Liver (tissue), 8 donors: ENCODE measurements at regions not wholly inside any gene's neighbourhood (a gene's known extent, or its start where the extent isn't known, plus 50 kb on each side); places are given as distances from the start of the nearest gene placed in this dataset.

Experiments used
- DNase-seq: peaks from one replicate; pipeline ENCODE4 v3.0.0-alpha.2; 2017; ENCODE audit warnings: low spot score
- H3K27ac ChIP-seq, 2 donors: one replicate each; pipeline ENCODE4 v1.7.0; 2013; ENCODE audit warnings: inconsistent platforms in 2 of 2, low read length in 2 of 2, control low read depth in 1 of 2, low read depth in 1 of 2, mild to moderate bottlenecking in 1 of 2
- H3K27me3 ChIP-seq, 4 donors: one replicate each; pipeline versions ENCODE4 v1.6.1 to v1.7.0; 2013; ENCODE audit warnings: low read length in 3 of 4, inconsistent platforms in 1 of 4, mild to moderate bottlenecking in 1 of 4, moderate library complexity in 1 of 4; ENCODE audit not compliant: control insufficient read depth in 4 of 4, insufficient read depth in 4 of 4
- H3K36me3 ChIP-seq, 4 donors: one replicate each; pipeline versions ENCODE4 v1.6.1 to v1.7.0; 2013; ENCODE audit warnings: low read length in 3 of 4, mild to moderate bottlenecking in 3 of 4, low read depth in 1 of 4, moderate library complexity in 1 of 4; ENCODE audit not compliant: control insufficient read depth in 4 of 4, insufficient read depth in 3 of 4
- H3K4me1 ChIP-seq, 4 donors: one replicate each; pipeline versions ENCODE4 v1.6.1 to v1.7.0; 2013; ENCODE audit warnings: low read length in 3 of 4, mild to moderate bottlenecking in 3 of 4, moderate library complexity in 1 of 4; ENCODE audit not compliant: control insufficient read depth in 4 of 4, insufficient read depth in 4 of 4
- H3K4me3 ChIP-seq, 3 donors: one replicate each; pipeline versions ENCODE4 v1.6.1 to v1.7.0; 2013; ENCODE audit warnings: low read length in 3 of 3, control low read depth in 1 of 3, low read depth in 1 of 3, mild to moderate bottlenecking in 1 of 3
- H3K9ac ChIP-seq, 2 donors: one replicate each; pipeline ENCODE4 v1.7.0; 2013; ENCODE audit warnings: low read length in 2 of 2, mild to moderate bottlenecking in 2 of 2, moderate library complexity in 2 of 2, control low read depth in 1 of 2, low read depth in 1 of 2
- H3K9me3 ChIP-seq, 4 donors: one replicate each; pipeline versions ENCODE4 v1.6.1 to v1.7.0; 2013; ENCODE audit warnings: low read length in 3 of 4; ENCODE audit not compliant: control insufficient read depth in 4 of 4
- CTCF ChIP-seq: fragments of 150-350 bp; IDR thresholded peaks from 2 replicates; pipeline ENCODE4 v1.5.1; 2017; ENCODE audit warnings: improper control_type of control experiment, low read depth, low read length; ENCODE audit not compliant: missing input control
- EGR1 ChIP-seq, 2 donors: IDR thresholded peaks; 2 replicates each; pipeline ENCODE4 v1.6.1; 2016 to 2018; ENCODE audit warnings: antibody characterized with exemption in 2 of 2, low read depth in 2 of 2
- FOXA1 ChIP-seq: IDR thresholded peaks from 2 replicates; pipeline ENCODE4 v1.6.1; 2016; ENCODE audit warnings: antibody characterized with exemption
- FOXA2 ChIP-seq: IDR thresholded peaks from 2 replicates; pipeline ENCODE4 v1.6.1; 2016; ENCODE audit warnings: antibody characterized with exemption
- GABPA ChIP-seq, 2 donors: IDR thresholded peaks in 1 of 2; conservative IDR thresholded peaks in 1 of 2; 2 replicates each; pipeline ENCODE4 v1.6.1; 2016; ENCODE audit warnings: antibody characterized with exemption in 2 of 2, mild to moderate bottlenecking in 1 of 2, moderate library complexity in 1 of 2
- HNF4G ChIP-seq: IDR thresholded peaks from 2 replicates; pipeline ENCODE4 v1.6.1; 2016; ENCODE audit warnings: antibody characterized with exemption
- JUND ChIP-seq, 2 donors: IDR thresholded peaks; 2 replicates each; pipeline ENCODE4 v1.6.1; 2016; ENCODE audit warnings: antibody characterized with exemption in 2 of 2
- MAX ChIP-seq: IDR thresholded peaks from 2 replicates; pipeline ENCODE4 v1.6.1; 2016; ENCODE audit warnings: antibody characterized with exemption
- NR2F2 ChIP-seq: IDR thresholded peaks from 2 replicates; pipeline ENCODE4 v1.6.1; 2016; ENCODE audit warnings: antibody characterized with exemption
- RAD21 ChIP-seq, 2 donors: IDR thresholded peaks; 2 replicates each; pipeline ENCODE4 v1.6.1; 2016; ENCODE audit warnings: antibody characterized with exemption in 2 of 2, mild to moderate bottlenecking in 2 of 2
- REST ChIP-seq: IDR thresholded peaks from 2 replicates; pipeline ENCODE4 v1.6.1; 2016; ENCODE audit warnings: antibody characterized with exemption, mild to moderate bottlenecking
- RXRA ChIP-seq, 2 donors: IDR thresholded peaks; 2 replicates each; pipeline ENCODE4 v1.6.1; 2017 to 2018; ENCODE audit warnings: antibody characterized with exemption in 2 of 2, mild to moderate bottlenecking in 1 of 2
- SP1 ChIP-seq: IDR thresholded peaks from 2 replicates; pipeline ENCODE4 v1.6.1; 2018; ENCODE audit warnings: antibody characterized with exemption, mild to moderate bottlenecking
- TAF1 ChIP-seq: conservative IDR thresholded peaks from 2 replicates; pipeline ENCODE4 v1.6.1; 2016; ENCODE audit warnings: antibody characterized with exemption, mild to moderate bottlenecking
- YY1 ChIP-seq: IDR thresholded peaks from 2 replicates; pipeline ENCODE4 v1.6.1; 2016; ENCODE audit warnings: antibody characterized with exemption, mild to moderate bottlenecking
- ZBTB33 ChIP-seq: IDR thresholded peaks from 2 replicates; pipeline ENCODE4 v1.6.1; 2016; ENCODE audit warnings: antibody characterized with exemption
- WGBS: extraction: QIAGEN DNeasy Blood & Tissue Kit; methylation state at CpG from one replicate; pipeline ENCODE4 v1.1.7; 2013; 5-methylcytosine and 5-hydroxymethylcytosine counted together
- donor health status: healthy.
- donor health status: healthy.
- donor health status: healthy.
- donor health status: healthy.
- donor health status: healthy.

GRCh38 chr1:192445241-192445640 is 128.4 kb downstream of the RGS21 start:
- no peak overlapping the region for H3K9ac ChIP-seq
- TF ChIP-seq REST (no peak), NR2F2 (no peak), TAF1 (no peak), JUND (IDR thresholded peaks at IDR 0.05) (no peak)
- no peaks in the 10 kb centered on the region for H3K36me3 ChIP-seq
- no peaks in the 10 kb centered on the region for H3K4me1 ChIP-seq
- H3K27ac ChIP-seq, result no peak overlapping the region
- DNase-seq, result no peak
- no peaks in the 10 kb centered on the region for H3K9me3 ChIP-seq
- 74% methylated on average over 2 of the region's 2 CpGs for WGBS
- no peak overlapping the region for H3K4me3 ChIP-seq
- peaks cover 0 to 2% (median 0%) of the 10 kb centered on the region in 4 donors for H3K27me3 ChIP-seq

GRCh38 chr1:192445839-192446489 is 129.2 kb downstream of the RGS21 start:
- DNase-seq, result peak; percentile 60
- Histone ChIP-seq H3K4me1 (no peaks in the 10 kb centered on the region), H3K27ac (no peak overlapping the region), H3K4me3 (no peak overlapping the region), H3K9me3 (no peaks in the 10 kb centered on the region), H3K9ac (no peak overlapping the region), H3K27me3 (peaks cover 0 to 2% (median 0%) of the 10 kb centered on the region in 4 donors), H3K36me3 (no peaks in the 10 kb centered on the region)
- 14% methylated on average over 7 of the region's 7 CpGs for WGBS
- TF ChIP-seq RAD21 (IDR thresholded peaks at IDR 0.05) (peak; percentile 76 to 80), NR2F2 (no peak), TAF1 (no peak), SP1 (no peak), CTCF (peak; percentile 79), YY1 (no peak), GABPA (IDR thresholded peaks at IDR 0.05 in 1 of 2, conservative IDR thresholded peaks at IDR 0.05 in 1 of 2) (no peak), FOXA1 (no peak), RXRA (IDR thresholded peaks at IDR 0.05) (no peak)

GRCh38 chr1:192448026-192448578 is 127.5 kb upstream of the RGS1 start:
- TF ChIP-seq YY1 (no peak), HNF4G (no peak), GABPA (IDR thresholded peaks at IDR 0.05 in 1 of 2, conservative IDR thresholded peaks at IDR 0.05 in 1 of 2) (no peak), SP1 (no peak), ZBTB33 (no peak), RAD21 (IDR thresholded peaks at IDR 0.05) (no peak), FOXA2 (no peak), FOXA1 (no peak), MAX (no peak), REST (no peak), NR2F2 (no peak), EGR1 (IDR thresholded peaks at IDR 0.05; ENCODE audit: low read depth in 2 of 2) (no peak)
- no peak overlapping the region for H3K27ac ChIP-seq
- no peak overlapping the region for H3K9ac ChIP-seq
- H3K27me3 ChIP-seq, result peaks cover 0 to 2% (median 0%) of the 10 kb centered on the region in 4 donors
- H3K36me3 ChIP-seq, result no peaks in the 10 kb centered on the region
- no peaks in the 10 kb centered on the region for H3K4me1 ChIP-seq
- no peak for DNase-seq
- no peak overlapping the region for H3K4me3 ChIP-seq
- no peaks in the 10 kb centered on the region for H3K9me3 ChIP-seq
